GM18508 (cell line): ENCODE measurements at regions not wholly inside any gene's neighbourhood (a gene's known extent, or its start where the extent isn't known, plus 50 kb on each side); places are given as distances from the start of the nearest gene placed in this dataset.
"Not testable (repeated sequence)": the region's sequence is repeated elsewhere in the genome, so short reads cannot be mapped to it uniquely, and the experiment has no call there.

Experiments used
- ATAC-seq: cut with Tn5 transposase; IDR thresholded peaks from one replicate; pipeline ENCODE4 v1.9.1; 2021; ENCODE audit warnings: moderate number of reproducible peaks; ENCODE audit not compliant: insufficient read depth, unreplicated experiment

DNA sequence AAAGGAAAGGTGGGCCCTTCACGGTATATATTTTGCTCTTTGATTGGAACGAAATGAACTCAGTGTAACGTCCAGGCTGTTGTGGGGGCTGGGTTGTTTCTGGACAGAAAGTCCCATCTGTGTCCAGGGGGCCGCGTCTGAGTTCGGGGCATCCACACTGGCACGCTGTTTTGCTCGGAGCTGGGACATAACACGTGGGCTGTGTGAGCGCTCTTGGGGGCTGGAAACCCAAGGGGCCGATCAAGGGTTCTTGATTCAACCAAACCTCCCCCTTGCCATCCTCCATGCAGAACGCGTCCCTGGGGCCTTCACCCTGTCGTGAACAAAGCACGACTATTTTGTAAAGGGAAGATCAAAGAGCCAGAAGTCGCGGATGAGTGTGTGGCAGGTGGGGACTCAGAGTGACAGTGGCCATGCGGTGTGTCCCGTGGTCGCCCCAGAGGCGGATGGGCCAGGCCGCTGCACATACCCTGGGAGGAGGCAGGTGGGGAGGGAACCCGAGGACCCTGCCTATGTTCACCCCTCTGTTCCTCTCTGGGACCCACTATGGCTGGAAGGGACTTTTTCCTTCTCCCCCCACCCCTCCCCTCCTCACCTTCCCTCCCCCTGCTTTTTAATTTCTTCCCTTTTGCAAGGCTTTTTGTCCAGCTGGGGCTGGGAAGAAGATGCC lies 387.2 kb downstream of the SEC14L1 start:
- no peak for ATAC-seq

DNA sequence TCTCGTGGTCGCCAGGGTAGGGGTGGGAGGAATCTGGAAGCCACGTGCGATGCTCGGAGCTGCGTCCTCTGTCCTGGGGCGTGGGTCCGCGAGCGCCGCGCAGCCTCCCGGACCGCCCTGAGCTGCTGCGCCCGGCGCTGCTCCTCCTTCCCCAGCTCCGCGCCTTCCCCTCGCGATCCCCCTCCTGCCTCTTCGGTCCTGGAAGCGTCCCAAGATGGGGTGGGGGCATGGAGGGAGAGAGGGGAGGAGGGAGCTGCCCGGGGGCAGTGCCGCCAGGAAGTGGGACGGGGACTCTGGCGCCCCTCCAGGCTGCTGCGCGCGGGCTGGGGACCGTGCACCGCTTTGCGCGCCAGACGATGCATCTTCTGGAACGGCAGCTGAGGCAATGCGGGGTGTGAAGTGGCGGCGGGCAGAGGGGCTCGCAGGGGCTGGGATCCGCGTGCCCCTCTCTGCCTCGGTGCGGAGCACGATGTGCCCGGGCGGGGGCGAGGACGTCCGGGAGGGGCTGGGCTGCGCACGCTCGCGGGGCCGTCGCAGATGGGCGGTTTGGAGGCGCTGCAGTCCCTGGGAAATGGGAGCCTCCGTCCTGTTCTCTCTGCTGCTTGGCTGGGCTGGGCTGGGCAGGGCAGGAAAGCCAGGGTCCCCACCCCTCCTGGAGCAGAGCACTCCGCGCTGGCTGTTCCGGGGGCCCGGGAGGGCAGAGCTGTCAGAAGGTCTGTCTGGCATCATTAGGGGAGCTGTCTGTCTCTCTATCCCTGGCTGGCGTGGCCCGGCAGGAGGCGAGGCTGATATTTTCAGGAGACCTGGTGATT lies 388.0 kb downstream of the SEC14L1 start:
- no peak for ATAC-seq

DNA sequence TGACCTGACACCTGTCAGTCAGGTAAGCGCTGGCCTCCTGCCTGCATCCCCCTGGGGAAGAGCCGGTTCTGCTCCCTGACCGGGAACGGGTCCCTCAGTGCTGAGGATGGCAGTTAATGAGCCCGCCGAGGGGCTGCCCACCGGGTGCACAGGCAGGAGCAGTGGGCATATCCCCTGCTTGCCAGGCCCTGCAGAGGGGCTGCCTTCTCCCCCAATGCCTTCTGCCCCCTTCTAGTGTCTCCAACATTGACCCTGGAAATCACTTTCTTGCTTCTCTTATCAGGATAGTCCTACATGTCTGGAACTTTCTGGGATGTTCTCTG lies 388.5 kb downstream of the SEC14L1 start:
- no peak for ATAC-seq

DNA sequence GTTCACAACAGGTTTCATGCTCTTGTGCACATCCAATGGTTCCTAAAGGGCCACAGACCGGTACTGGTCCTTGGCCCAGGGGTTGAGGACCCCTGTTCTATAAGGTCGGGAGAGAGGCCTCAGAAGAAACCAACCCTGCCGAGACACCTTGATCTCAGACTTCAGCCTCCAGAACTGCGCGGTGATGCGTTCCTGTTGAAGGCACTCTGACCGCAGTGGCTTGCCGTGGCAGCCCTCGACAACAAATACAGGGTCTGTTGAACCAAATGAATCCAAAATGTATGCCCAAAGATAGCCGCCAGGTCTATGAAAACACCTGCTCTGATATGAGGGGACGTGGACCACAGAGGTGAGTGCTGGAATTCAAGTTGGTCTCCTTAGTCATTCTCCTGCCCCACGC lies 389.8 kb downstream of the SEC14L1 start:
- ATAC-seq = no peak

DNA sequence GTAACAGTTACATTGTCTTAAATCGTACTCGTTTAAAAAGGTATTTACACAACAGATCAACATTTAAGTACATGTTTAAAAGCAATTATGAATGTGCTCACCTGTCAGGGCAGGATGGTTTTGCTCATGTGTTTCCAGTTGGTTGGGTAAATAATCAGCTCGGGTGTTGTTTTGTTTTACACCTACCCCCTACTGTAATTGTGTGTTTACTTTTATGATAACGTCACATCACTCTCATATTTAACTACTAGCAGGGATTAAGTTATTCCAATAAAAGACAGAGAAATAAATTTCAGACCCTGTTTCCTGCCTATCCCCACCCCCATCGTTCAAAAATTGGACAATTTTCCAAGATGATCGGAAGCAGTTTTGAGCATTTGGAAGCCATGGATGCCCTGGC lies 390.2 kb downstream of the SEC14L1 start:
- ATAC-seq = no peak

DNA sequence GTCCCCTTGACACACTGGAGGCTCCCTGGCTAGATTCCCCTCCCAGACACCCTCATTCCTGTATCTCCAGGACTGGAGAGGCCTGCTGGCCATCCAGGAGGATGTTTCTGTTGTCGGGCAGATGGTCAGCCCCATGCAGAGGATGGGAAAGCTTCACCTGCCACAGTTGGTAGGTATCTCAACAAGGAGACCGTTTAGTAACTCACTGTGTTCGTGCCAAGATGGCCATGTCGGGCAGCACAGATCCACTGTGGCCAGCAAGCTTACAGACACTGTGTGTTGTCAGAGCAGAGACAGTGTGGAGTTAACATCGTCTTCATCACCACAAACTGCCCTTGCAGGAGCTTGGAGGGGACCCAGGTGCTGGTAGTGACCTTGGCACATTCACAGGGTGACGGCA lies 390.9 kb downstream of the SEC14L1 start:
- ATAC-seq = no peak

DNA sequence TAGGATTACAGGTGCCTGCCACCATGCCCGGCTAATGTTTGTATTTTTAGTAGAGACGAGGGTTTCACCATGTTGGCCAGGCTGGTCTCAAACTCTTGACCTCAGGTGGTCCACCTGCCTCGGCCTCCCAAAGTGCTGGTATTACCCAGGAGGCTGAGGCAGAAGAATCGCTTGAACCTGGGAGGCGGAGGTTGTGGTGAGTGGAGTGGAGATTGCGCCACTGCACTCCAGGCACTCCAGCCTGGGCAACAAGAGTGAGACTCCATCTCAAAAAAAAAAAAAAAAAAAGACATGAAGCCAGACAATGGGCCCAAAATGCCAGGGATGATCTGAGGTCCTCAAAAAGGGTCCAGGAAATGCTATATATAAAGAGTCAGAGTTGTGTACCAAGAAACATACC lies 392.9 kb downstream of the SEC14L1 start:
- ATAC-seq = not testable (repeated sequence)

DNA sequence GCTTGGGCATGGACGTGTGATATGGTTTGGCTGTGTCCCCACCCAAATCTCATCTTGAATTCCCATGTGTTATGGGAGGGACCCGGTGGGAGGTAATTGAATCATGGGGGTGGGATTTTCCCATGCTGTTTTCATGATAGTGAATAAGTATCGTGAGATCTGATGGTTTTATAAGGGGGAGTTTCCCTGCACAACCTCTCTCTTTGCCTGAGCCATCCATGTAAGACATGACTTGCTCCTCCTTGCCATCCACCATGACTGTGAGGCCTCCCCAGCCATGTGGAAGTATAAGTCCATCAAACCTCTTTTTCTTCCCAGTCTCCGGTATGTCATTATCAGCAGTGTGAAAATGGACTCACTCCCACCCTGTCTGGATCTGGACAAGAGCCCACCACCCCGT lies 393.4 kb downstream of the SEC14L1 start:
- no peak for ATAC-seq

DNA sequence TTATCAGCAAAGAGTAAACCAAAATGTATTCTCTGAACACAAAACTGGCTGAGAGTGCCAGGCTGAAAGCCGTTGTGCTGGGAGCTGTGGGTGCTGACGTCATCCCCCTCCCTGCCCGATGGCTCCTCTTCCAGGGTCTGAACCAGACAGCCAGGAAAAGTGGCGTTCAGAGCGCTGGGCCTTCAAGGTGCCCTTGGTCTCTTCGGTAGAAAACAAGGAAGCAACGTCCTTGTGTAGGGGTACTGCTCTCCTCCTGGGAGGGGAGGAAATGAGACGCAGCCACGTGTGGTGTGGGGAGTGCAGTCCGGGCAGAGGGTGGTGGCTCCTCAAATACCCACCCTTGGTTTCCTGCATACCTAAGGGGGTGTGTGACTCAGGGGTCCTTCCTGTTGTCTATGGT lies 394.7 kb downstream of the SEC14L1 start:
- ATAC-seq = no peak

DNA sequence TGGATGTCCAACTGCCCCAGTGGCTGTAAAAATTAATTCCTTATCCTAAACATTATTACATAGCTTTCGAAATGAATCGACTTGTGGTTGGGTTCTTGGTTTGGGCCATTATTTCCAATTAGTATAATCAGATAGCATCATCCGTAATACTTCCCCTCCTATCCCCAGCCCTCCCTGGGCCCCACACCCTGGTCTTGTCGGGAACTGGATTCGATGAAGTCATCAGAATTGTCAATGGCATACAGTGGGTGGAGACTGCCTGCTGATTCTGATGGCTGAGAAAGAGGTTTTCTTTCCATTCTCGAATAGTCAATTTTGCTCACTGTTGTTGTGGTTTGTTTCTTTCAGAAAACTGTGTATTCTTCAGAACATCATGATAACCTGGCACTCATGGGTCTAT lies 395.1 kb downstream of the SEC14L1 start:
- ATAC-seq = no peak

DNA sequence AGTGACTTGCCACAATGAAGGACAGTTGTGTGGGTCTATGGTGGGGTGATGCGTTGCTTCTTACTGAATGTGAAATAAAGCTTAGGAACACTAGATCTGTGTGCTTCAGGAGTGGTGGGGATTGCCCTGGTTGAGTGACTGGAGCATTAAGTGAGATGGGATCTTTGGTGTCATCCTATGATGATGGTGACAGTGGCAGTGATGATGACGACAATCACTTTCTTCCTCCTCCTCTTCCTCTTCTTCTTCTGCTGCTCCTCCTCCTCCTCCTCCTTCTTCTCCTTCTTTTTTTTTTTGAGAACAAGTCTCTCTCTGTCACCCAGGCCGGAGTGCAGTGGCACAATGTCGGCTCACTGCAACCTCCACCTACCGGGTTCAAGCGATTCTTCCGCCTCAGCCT lies 396.8 kb downstream of the SEC14L1 start:
- no peak for ATAC-seq

DNA sequence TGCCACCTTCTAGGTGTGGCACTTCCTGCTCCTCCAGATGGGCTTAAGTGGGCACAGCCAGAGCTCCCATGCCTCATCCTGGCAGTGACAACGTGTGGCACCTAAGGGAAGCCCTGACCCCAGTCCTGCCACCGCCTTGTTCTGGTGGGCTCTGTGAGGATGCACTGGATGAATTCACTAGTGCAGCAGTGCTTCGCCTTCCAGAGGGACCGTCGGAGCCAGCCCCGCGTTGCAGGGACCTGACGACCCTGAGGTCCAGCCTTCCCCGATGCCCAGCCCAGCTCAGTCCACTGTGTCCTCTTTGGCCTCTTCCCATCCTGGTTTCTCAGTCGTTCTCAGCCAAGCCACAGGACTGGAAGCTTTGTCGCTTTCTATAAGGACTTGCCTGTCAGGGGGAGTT lies 399.8 kb downstream of the SEC14L1 start:
- ATAC-seq = no peak

DNA sequence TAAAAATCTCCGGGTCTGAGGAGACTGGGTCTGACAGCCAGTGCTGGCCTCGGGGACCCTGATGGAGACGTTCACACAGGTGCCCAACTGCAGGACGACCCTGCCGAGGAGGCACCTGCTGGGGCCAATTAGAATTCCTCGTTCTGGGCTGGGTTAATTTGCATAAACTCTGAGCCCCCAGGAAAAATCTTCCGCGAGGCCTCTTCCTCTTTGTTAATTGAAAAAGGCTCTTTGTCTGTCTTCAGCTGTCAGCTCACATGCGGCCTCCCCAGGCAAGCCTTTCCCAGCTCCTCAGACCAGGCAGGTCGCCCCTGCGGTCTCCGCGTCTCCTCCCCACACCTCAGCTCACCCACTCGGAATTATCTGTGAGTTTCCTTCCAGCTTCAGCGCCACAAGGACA lies 400.2 kb downstream of the SEC14L1 start:
- ATAC-seq = no peak

DNA sequence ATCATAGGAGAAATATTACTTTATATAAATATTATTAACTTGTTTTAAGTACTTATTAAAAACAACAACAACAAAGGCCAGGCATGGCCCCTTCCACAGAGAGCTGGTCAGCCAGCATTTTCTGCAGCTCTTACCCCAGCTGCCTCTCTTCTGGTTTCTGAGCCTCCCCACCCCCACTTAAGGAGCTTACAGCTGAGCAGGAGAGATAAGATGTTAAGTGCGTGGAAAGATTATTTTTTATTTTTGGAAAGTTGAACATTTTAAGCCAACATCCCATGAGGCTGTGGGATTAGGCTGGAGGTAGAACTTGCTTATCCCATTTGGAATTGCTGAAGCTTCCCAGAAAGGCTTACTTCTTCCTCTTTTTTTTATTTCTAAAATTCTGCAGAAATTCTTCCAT lies 401.2 kb downstream of the SEC14L1 start:
- ATAC-seq = no peak

DNA sequence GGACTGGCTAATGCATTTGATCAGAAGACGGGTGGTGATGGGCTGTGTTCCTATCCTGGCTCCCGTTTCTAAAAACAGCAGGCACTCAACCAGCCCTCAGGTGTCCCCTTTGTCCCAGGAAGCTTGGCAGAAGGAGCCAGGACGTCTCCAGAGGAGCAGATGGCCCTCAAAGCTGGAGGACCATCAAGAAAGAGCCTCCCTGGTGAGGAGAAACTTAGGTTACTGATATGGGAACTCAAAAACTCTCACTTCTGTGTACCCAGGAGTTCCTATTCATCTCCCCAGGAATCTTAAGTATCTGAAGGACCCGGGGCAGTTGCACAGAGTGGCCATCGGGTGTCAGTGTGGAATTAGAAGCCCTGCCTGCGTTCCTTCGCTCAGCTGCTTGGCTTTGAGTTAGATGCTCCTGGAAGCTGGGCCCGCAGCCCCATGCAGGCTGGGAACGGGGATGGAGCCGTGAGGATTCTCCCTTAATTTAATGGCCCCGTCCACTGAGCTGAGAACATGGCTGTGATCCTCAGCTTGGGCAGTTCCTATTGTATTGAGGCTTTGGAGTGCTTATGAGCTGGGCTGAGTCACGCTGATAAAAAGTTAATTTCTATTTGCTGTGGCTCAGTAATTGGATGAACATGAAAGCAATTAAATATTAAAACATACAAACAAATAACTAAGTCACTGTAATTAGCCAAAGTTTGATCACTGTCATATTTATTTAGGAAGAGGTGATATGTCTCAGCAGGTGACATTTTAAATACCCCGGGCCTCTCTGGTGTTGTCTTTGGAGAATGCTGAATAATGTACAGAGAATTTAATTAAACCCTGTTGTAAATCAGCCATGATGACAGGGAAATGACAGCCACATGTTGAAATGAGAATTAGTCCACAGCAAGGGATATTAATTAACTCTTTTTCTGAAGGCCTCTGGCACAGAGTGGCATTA lies 402.1 kb downstream of the SEC14L1 start:
- ATAC-seq = no peak

DNA sequence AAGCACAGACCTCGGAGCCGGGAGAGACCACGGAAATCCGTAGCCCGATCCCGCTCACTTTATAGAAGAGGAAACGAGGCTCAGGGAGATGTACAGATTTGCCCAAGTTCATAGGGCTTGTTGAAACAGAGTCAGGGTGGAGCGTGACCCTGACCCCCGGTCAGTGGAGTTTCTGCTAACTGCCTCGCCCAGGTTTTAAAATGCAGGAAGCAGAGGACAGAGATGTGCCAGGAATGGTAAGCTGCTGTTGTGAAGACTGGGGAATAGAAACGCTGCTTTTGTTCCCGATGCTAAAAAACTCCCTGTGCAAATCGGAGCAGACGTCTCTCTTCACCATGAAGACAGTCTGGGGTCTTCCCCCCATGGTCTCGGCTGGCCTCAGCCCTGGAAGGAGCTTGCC lies 403.0 kb downstream of the SEC14L1 start:
- no peak for ATAC-seq

DNA sequence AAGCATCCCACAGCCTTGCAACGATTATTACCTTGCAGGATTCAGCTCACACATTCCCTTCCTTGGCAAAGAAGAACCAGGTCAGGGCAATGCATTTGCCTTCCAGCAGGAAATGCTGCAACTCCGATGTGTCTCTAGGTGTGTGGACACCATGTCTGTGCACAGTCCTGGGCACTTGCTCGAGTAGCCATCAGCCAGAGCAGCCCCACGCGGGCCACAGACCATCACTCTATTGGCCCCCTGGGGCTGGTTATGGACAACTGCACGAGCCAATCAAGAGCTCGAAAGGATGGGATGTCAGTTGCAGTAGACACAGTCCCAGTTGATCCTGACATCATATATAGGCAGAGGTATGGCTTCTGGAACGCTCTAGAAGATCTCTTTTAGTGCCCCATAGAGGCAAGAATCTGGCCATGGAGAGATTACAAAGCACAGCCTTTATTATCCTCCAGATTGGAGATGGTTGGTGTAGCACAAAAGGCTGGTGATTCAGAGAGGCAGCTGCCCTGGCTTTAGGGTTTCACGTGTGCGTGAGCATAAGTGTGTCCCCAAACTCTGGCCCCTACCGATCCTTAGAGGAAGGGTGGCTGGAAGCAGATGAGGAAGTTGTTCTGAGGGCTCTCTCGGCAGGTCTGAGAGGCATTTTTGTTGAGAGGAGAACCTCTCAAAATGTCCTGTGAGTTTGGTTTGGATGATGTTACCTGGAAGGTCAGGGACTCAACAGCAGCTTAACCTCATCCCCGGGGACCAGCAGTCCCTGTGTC lies 403.8 kb downstream of the SEC14L1 start:
- ATAC-seq = no peak

DNA sequence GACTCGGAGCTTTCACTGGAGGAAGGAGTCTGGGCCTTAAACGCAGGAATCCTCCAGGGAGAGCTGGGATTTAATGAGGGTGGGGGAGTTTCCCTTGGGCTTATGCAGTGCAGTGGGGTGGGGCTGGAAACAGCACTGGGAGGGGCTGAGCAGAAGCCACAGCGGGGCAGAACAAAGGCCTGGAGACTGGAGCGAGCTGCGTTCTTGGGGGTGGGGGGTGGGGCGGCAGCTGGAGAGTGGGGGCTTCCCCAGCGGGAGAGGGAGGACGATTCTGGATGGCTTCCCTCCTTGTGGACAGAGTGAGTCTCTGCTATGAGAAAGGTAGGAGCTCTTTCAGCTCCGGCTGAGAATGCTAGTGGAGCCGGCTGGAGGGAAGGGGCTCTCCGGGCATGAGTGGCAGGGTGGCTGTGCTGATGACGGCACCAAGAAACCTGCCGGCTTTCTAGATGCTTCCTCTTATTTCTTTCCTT lies 406.0 kb downstream of the SEC14L1 start:
- no peak for ATAC-seq

DNA sequence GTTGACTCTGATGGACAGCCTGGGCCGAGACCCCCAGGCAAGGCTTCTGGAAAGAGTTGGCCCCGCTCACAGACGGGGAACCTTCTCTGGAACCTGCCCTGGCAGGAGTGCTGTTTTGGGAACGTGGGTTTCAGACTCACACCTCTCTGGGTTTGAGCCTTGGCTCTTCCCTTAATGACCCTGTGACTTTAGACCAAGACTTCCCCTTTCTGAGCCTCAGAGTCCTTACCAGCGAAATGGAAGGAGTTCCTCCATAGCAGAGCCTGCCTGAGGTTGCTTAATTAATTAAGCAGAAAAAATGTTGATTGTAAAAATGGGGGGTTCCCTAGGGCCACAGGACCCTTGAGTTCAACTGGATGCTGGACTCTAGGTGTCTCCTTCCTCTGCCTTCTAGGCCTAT lies 408.2 kb downstream of the SEC14L1 start:
- ATAC-seq = no peak

DNA sequence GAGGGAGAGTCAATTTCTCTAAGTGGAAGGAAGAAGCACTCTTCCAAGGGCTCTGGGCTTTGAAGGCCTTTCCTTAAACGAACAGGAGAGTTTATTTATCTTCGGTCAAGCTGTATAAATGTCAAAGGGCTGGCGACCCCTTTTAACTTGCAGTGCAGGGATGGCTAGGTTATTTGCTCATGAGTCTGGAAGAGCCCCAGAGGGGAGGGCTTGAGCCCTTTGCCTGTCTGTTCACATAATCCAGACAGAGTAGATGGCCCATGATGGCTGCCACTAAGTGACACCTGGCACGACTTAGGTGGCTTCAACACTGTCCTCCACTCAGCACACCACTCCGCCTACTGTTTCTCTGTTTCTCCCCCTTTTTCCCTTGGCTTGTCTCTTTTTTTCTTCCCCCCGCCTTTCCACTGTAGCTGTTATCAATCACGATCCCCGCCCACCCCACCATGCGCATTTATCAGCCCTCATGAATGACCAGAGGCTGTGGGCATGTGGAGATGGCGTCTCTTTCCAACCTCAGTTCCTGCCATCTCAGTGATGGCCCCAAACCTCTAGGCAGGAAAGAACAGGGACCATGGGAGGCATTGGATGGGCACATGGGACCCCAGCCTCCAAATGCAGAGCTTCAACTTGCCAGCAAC lies 408.7 kb upstream of the TNRC6C start:
- ATAC-seq = no peak
